HG03460 (cell line): ENCODE measurements at regions not wholly inside any gene's neighbourhood (a gene's known extent, or its start where the extent isn't known, plus 50 kb on each side); places are given as distances from the start of the nearest gene placed in this dataset.
"Not testable (repeated sequence)": the region's sequence is repeated elsewhere in the genome, so short reads cannot be mapped to it uniquely, and the experiment has no call there.

Experiments used
- ATAC-seq: cut with Tn5 transposase; IDR thresholded peaks from one replicate; pipeline ENCODE4 v1.9.1; 2021; ENCODE audit not compliant: unreplicated experiment

DNA sequence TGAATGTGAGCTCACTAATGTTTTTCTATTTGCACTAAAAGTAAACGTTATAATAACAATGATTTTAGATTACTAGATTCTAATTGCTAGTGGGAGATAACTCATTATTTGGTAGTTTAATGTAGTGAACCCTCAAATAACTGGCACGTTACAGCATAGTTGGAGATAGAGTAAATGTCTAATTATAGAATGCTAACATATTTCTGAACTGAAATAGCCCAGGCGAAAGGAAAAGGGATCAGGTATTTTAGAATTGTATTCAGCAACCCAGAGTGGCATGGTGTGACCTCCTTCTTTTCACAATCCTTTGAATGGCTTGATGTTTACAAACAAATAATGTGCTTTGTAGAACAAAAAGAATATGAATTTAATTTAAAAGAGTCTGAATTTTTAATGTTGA, 1221.2 kb downstream of the CDH8 start:
- ATAC-seq = no peak

DNA sequence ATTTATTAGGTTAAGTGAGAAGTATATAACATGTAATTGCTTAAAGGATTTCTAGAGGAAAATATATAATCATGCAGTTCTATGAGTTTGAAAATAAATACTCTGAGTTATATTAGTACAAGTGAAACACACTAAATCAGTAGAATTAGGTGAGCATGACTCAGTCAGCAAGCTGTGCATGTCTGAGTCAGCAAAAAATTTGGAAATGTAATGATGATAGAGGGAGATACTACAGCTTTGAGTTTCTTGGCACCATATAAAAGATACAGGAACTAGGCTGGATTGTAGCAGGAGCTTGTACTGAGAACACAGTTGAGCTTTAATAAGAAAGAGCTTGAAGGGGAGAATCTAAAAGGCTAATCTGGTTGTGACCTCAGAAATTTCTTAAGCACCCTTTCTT, 1224.6 kb downstream of the CDH8 start:
- ATAC-seq = no peak

DNA sequence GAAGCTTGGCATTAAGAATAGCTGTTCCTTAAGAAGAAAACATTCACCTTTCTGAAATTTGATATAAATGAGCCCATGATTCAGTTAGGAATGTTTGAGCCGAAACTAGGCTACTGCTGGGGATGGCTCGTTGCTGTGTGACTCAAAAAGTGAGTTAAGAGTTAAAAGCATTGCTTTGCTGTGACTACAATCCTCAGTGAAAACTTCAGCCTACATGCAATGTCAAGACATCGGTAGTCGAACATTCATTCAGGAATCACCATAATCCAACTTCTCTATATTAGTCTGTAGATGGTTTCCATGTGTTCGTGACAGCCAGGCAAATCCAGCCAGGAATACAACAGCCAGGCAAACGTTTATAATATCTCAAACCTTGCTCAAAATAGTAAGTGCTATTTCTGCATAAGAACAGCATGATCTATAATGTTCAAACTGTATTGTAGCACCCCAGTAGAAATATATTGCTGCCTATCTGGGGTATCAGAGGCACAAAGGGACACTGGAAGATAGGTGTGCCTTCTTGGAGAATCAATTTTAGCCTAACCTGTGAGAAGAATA, 1225.1 kb downstream of the CDH8 start:
- no peak for ATAC-seq

DNA sequence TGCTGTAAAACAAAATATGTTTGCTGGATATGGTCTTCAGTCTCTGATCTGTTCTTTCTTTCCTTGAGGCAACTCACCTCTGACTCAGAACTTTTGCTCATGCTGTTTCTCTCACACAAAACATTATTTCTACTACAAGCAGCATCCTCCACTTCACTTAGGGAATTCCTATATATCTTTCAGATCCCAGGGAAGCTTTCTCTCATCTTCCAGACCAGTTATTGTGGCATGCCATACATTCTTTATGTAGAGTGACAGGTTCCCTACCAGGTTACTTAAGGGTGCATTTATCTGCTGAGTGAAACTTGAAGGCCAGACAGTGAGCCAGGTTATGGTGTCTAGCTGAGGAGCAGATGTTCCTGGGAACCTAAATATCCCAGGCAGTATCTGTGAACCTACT, 1226.0 kb downstream of the CDH8 start:
- ATAC-seq = no peak

DNA sequence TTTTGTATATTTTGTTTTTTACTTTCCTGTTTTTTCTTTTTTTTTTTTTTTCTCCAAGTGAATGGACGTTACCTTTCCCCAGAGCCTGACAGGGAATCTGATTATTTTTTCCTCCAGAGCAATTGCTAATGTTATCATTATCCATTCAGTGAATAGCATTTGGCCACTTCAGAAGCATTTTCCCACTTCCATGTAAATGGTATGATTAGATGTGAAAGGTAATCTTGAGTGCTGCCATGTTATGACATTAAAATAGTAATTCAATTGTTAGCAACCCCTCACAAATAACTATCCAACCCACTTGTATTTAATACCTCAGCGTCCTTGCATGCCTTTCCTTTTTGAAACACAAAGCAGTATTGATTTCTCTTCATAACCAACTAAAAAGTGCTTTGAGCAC, 1243.8 kb downstream of the CDH8 start:
- no peak for ATAC-seq

DNA sequence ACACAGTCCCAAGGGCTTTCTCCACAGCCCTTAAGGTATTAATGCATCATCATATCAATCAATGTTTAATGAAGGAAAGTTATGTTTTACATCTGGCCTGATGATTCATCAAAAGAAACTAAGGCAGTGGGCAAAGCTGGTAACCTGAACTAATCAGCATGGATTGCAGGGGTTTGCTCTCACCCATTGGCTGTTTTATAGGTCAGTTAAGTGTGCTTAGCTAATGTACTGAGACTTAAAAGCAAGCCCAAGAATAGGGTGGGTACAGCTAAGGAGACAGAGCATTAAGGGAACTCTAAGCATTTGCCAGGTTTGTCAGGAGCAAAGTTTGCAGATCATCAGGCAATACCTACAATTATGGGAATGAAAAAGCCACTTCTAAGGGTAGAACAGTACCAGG, 1247.6 kb downstream of the CDH8 start:
- ATAC-seq = no peak

DNA sequence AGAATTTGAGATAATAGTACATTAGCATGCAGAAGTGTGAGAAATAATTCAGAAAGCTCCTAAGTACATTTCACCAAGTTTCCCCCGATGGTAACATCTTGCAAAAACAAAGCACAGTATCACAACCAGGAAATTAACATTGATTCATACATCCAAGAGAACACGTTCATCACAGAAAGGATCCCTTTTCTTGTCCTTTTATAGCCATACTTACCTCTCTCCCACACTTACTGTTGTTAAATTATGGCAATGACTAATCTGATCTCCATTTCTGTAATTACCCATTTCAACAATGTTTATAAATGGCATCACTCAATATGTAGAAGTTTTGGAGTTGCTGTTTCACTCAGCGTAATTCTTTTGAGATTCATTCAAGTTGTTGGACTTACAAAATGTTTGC, 1260.0 kb downstream of the CDH8 start:
- no peak for ATAC-seq

DNA sequence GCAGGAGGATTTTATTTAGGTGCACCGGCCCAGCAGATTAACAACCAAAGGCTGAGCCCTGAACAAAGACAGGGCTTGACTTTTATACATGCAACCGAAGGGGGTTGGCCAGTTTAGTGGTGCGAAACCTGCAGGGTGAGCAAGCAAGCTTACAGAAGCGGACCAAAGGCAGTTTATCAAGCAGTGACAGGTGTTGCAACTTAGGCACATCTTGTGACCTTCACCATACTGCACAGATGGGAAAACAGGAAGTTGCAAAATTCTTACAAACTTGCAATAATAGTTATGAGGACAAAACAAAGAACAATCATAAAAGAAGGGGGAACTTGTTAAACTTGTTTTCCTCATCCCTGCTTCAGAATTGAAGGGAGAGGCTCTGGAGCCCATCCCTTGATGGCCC, 1265.1 kb downstream of the CDH8 start:
- no peak for ATAC-seq

DNA sequence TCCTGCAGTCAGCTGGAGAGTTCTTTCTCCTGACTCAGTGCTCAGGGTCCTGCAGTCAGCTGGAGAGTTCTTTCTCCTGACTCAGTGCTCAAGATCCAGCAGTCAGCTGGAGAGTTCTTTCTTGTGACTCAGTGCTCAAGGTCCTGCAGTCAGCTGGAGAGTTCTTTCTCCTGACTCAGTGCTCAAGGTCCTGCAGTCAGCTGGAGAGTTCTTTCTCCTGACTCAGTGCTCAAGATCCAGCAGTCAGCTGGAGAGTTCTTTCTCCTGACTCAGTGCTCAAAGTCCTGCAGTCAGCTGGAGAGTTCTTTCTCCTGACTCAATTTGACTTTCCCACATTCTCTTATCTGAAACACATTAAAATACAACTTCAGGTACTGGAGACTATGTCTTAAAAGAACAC, 1265.9 kb downstream of the CDH8 start:
- ATAC-seq = not testable (repeated sequence)

DNA sequence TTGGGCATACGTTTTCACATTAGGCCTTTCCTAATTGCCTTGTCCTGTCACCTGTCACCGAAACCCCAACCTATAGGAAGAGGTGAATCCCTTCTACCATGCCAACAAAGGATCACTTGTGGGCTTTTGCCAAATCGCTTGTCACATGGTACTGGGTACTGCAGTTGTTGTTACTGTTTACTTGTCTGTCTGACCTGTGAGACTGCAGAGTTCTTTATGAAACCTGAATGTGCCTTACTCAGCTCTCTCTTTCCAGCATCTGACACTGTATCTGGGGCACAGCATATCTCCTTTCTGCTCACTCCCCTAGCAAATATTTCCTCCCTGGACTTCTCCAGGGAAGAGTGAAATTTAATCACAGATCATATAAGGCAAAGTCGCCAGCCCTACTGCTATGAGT, 1272.4 kb downstream of the CDH8 start:
- no peak for ATAC-seq

DNA sequence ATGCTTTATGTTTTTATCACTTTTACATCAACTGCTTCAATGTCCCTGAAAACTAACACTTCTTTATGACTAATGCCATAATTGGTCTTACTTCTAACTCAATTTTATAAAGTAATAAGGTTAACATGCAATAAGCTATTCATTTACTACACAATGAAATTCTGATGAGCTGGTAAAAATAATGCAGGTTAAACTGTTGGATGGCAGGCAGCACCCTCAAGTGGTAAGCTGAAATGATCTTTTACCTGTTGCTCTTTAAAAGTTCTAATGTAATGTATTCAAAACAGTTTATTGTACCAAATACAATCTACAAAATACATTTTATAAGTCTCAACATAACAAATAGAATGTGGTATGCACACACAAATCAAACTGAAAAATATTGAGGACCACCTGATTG, 1280.3 kb downstream of the CDH8 start:
- ATAC-seq = no peak

DNA sequence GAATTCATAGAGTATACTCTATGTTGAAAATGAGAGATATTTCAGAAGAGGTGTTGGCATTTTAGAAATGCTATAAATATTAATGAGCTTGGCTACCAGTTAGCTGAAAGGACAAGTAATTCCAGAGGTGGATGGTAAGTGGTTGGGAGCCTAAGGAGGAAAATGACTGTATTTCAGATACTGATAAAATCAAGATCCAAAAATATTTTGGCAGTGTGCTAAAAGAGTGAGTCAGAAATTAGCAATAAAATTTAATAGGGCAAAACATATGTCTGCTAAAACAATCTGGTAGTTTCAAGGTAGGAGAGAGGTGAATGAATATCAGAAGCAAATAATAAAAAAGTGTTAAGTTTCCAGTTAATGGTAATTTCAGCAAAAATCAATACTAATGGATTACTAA, 1287.9 kb downstream of the CDH8 start:
- ATAC-seq = no peak

DNA sequence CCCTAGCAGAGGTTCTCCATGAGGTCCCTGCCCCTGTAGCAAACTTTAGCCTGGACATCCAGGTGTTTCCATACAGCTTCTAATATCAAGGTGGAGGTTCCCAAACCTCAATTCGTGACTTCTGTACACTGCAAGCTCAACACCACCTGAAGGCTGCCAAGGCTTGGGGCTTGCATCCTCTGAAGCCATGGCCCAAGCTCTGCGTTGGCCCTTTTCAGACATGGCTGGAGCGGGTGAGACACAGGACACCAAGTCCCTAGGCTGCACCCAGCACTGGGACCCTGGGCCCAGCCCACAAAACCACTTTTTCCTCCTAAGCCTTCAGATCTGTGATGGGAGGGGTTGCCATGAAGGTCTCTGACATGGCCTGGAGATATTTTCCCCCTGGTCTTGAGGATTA, 1292.0 kb downstream of the CDH8 start:
- ATAC-seq = no peak

DNA sequence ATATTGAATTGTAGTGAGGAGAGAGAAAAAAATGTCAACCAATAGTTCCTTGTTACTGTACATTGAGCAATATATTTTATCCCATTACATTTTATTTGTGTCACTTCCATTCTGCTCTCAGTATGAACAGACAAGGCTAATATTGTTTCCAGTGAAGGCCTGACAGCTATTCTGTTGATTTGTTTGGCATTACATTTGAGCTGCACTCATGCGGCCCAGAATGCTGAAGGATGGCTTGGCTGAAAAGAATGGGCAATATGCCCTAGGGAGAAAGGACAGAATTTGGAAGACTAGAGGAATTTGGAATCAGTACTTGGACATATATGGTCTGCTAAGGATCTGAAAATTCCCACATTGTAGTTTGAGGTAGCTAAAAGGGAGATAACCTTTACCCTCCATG, 1294.4 kb downstream of the CDH8 start:
- ATAC-seq = no peak

DNA sequence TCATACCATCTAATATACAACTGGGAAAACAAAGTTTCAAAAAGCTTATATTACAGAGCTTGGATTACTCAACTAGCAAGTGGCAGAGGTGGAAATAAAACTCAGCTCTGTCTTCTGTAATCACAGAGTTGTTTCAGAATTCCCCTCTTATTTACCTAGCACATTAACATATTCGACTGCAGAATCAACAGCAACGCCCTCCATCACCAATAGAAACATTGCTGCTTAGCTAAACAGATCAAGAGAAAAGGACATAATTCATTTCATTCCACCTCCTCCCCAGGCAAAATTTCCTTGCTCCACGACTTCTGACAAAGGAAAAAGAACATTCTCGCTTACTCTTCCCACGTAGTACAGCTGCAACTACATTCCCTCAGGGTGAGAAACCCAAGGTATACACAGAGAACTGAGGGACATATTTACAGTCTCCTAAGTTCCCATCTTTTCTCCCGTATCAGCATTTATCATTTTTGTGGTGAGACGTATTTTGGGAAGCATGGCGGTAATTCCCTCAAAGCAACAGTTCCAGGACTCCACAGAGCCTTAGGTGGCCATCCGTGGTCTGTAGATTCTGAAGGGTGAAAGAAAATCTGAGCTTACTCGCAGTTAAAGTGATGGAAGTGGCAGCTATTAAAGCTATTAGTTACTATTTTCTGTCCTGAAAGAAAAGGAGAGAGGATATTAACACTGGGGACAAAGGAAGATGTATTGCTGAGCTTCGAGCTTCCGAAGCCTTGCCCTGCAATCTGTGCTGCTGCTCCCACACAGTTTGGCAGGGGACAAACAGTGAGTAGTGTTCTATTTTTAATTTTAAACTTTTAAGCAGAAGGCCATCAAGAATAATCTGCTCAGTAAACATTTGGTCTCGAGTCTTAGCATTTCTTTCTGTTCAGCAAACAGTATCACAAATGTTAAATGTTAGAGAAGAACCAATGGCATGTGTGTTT, 1296.2 kb downstream of the CDH8 start:
- ATAC-seq = no peak

DNA sequence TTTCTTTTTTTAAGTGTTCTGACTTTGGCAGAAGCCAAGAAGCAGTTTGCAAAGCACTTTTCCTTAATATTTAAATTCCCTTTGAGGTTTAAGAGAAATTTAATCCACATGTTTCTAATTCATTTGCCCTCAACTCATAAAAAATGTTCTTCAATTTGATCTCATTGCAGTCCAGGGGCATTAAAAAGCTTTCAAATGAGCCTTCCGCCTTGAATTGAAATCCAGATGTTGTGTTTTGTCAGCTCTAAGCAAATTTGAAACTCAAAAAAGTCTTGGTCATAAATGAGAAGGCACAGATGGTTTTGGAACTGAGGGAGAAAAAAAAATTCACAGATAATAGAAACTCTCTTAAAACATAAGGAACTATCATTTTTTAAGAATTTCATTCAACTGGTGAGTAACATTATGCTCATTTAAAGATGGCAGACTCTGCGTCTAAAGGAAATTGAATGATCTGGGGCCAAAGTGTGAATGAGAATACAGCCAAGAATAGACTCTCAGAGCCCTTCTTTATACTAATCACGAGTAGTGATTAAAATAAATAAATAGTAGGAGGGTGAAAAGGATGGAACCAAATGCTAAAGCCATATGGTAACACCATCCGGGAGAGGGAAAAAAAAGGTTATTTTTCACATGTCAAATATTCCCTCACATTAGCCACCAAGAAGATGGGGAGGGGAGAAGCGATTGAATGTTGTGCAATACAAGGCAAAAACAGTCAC, 1304.7 kb downstream of the CDH8 start:
- ATAC-seq = no peak

DNA sequence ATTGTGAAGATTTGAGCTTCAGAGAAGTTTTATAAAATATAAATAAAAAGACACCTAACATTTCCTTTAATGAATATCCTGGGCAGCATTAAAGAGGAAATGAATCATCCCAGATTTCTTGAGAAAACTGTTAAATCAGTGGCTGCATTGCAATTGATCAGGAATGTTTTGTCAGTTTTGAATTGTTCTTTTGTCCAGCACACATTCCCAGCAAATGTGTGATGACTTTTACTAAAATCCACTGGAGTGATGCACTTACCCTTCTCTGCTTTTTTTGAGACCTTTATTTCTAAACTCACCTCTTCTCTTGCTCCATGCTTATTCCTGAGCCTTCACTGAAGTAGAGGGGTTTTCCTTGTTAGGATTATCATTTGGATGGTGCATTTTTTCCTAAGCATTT, 1307.2 kb downstream of the CDH8 start:
- no peak for ATAC-seq

DNA sequence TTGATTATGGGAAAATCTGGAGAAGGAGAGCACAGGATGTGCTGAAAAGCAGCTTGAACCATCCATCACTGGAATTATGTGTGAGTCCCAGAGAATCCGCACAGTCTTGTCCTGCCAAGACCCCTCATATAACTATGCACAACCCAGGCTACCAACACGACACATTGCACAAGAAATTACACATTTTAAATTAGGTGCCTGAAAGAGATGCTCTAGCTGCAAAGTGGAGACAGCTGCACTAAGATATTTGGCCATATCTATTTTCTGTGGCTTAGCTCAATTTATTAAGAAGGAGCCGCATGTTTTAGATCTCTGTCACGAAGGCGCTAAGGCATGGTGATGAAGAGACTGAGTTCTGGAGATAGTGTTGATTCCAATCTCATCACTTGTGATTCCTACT, 1308.4 kb downstream of the CDH8 start:
- ATAC-seq = no peak

DNA sequence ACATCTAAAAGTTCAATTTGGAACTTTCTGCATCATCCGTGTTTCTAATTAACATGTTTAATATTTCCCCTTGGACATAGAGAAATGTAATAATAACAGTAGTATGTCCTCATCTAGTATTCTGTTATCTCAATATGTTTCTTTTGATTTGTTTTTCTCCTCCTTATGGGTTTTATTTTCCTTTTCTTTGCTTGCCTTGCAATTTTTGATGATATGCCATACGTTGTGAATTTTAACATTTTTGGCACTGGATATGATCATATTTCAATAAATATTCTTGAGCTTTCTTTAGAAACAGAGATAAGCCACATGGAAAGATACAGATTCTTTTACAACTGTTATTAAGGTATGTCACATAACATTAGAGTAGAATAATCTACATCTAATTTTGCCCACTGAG, 1316.2 kb downstream of the CDH8 start:
- no peak for ATAC-seq

DNA sequence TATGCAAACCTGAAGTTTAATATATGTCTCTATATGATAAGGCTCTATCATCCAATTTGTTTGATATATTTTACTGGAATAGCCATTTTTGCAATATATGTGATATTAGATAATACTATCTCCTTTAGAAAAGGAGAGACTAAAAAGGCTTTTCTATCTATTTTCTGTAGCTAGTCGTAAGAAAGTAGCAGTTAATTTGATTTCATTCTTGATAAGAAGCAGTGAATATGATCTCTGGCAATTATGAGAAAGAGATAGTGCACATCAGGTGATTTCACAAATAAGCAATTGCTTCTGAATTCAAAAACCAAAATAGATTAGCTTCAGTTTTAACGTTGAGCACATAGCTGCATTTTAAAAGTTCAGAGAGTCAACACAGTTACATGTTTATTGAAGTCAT, 1318.4 kb downstream of the CDH8 start:
- ATAC-seq = no peak

DNA sequence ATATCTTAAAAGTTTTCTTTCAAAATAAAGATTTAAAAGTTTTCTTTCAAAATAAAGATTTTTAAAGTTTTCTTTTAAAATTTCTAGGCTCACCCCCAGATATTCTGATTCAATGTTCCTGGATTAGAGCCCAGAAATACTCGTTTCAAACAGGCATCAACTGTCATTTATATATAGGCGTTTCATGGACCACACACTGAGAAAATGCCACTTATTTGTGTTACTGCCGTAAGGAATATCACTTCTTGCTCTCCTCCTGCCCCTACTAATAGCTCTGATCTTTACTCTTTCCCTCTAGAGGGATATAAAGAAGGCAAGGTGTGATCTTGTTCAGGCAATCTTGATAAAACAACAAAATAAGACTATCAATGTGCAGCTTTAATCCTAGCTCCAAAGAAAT, 1324.1 kb downstream of the CDH8 start:
- no peak for ATAC-seq

DNA sequence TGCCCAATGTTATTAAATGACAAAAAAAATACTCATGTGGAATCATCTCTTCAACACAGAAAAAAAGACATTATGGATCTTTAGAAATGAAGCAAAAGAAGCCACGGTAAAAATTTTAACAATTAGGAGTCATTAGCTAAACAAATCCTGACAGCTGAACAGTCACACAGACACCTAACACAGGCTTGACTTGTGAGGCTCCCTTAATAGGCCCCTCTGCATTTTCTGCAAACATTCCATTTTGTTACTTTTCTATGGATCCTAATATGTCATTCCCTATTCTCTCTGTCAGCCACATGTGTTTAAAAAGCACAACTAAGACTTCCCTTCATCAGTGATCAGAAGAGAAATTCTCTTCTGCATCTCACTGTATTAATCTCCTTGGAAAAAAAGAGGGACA, 1331.5 kb downstream of the CDH8 start:
- ATAC-seq = no peak
